Ammon's horn (tissue), 1 donor: ENCODE measurements at regions not wholly inside any gene's neighbourhood (a gene's known extent, or its start where the extent isn't known, plus 50 kb on each side); places are given as distances from the start of the nearest gene placed in this dataset.
A peak's percentile ranks its signal among the peaks of the same experiment; 100 is the strongest.

Source experiments
- DNase-seq: peaks from one replicate; pipeline ENCODE4 v3.0.0-alpha.2; 2016; ENCODE audit warnings: low spot score

- no peak for DNase-seq
Measured at GRCh38 chr19:28475525-28475924, 737.4 kb downstream of the UQCRFS1 start.

- DNase-seq: no peak
Measured at GRCh38 chr19:28472843-28473242, 740.1 kb downstream of the UQCRFS1 start.

DNA sequence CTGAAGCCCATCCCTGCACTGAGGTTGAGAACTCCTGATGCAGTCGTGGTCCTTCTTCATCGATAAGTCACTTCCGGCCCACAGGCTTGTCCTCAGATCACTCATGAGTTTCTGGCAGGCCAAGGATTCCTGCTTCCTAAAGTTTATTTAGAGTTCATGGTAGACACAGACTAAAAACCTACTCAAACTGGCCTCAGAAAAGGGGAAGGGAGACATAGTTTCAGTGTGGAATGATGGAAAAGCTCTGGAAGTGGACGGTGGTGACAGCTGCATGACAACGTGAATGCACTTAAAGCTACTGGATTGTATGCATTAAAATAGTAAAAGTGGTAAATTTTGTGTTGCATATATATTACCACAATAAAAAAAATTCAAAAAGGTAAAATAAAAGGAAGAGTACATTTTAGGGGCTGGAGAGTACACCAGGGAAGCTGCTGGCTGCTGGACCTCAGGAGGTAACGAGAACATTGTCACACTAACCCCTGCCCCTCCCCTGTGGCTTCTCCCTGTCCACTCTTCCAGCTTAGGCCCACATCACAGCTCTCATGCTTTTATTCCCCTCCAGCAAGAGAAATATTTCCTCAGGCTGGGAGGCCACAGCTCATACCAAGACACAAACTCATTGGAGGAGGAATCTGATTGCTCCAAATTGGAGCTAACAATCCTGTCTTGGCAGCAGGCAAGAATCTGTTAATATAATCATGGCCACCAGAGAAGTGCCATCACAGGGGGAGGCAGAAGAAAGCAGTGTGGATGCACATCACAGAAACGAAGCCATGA, 741.0 kb downstream of the UQCRFS1 start:
- no peak for DNase-seq

GRCh38 chr19:28469544-28469943, 743.4 kb downstream of the UQCRFS1 start:
- no peak for DNase-seq

GRCh38 chr19:28468701-28469459, 744.1 kb downstream of the UQCRFS1 start:
- DNase-seq: no peak

- peak; percentile 56 for DNase-seq
Measured at GRCh38 chr19:28466107-28467045, 746.6 kb downstream of the UQCRFS1 start.

- DNase-seq: no peak
Measured at GRCh38 chr19:28465371-28466086, 747.4 kb downstream of the UQCRFS1 start.

DNA sequence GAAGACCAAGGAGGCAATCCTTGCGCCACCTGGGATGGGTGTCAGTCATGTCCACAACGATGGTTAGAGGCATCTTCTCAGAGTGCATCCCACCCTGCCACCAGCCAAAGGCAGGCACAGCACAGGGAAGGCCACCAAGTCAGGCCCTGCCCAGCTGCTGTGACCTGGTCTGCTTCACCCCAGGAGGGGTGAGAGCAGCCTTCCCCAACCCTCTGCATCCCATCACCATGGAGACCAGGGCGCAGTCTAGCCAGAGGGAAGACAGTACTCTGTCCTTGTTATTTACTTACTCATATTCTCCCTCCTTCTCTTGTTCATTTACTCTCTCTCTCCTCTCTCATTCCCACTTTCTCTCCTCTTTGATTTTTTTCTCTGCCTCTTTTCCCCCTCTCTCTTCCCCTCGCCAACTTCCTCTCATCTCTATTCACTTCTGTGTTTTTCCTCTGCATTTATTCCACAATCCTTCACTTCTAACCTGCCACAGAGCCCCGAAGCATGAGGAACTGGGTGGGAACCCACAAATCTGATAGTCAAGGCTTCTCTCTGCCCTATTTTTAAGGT, 749.4 kb downstream of the UQCRFS1 start:
- no peak for DNase-seq

GRCh38 chr19:28457620-28458019, 755.3 kb downstream of the UQCRFS1 start:
- DNase-seq: no peak

DNA sequence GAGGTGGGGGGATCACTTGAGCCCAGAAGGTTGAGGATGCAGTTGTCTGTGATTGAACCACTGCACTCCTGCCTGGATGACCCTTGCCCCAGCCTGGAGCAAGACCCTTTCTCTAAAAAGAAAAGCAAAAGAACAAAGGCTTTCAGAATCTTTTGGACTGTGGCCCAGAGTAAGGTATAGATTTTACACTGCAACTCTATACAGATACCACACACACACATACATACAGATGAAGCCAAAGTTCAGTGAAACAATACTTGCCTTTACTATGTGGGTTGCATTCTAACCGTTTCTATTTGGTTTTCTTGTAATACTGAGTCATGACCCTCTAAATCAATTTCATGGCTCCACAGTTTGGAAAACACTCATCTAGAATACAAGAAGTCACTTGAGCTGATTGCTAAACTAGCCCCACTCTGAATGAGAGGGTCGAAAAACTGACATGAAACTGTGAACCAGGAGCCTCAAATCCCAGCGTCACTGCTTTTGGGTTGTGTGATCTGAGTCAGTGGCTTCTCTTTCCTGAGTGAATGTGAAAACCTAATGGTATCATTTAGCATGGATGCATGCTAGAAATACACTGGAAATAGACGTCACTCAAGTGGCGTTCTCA, 756.1 kb downstream of the UQCRFS1 start:
- no peak for DNase-seq

GRCh38 chr19:28456252-28456651, 756.7 kb downstream of the UQCRFS1 start:
- DNase-seq: no peak

DNA sequence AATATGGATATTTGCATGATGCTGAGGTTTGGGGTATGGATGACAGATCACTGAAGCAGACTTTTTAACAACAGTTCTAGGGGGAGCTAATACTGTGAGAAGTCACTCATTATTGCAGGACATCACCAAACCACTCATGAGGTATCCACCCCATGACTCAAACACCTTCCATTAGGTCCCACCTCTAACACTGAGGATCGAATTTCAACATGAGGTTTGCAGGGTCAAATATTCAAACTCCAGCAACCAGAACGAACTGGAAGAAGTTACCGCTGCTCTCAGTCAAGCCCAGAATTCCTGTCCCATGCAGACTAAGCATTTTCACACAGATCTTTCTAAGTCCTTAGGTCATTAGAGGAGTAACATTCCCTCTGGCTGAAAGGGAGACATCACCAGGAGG, 758.9 kb downstream of the UQCRFS1 start:
- DNase-seq: no peak

DNA sequence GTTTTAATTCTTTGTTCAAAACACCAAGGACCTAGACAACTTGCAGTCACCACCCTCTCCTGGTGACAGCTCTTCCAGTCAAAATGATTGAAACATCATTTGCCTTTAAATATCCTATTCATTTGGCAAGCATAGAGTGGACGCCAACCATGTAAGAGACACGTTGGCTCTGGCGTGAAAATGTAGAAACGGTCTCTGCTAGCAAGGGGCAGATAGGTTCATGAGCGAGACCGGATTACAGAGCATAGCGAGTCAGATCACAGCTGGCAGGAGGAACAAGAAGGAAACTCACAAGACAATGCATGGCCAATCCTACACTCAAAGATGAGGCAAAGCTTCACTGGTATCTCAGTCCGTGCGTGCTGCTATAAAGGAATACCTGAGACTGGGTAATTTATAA, 759.5 kb downstream of the UQCRFS1 start:
- no peak for DNase-seq

GRCh38 chr19:28449803-28450202, 763.1 kb downstream of the UQCRFS1 start:
- DNase-seq: no peak

GRCh38 chr19:28446511-28446910, 766.4 kb downstream of the UQCRFS1 start:
- DNase-seq: no peak

DNA sequence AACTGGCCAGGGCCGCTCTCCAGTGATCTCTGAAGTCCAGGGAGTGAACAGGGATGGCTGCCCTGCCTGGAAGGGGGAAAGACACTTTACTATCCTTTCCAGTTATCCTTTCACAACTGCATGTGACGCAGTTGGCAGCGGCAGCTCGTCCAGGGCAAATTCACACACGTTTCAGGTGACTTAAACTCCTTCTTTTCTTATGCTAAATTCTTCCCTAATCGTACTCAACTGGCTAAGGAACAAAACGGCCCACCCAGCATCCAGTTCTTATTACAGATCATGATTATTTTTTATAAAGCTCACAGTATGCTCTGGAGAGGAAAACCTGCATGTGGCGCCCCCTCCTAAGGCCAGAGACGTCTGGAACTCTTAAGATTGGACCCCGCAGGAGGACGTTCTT, 767.1 kb downstream of the UQCRFS1 start:
- DNase-seq: no peak

DNA sequence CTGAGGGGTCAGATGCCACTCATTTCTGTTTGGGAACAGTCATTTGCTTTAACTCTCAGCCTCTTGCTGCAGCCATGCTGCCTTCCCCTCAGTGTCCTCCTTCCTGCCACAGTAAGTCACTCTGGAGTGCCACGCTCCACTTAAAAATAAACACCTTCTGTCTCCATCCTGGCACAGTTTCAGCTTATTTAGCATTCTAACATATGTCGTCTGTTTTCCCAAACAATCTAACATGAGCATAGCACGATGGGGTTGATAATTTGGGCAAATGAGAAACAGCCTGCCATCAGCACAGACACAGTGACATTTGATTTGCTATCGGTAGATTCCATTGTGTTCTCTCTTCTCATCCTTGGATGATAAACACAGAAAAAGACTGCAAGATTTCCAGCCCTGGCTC, 768.6 kb downstream of the UQCRFS1 start:
- DNase-seq: peak; percentile 16

- DNase-seq: no peak
Measured at GRCh38 chr19:28443361-28443760, 769.6 kb downstream of the UQCRFS1 start.

DNA sequence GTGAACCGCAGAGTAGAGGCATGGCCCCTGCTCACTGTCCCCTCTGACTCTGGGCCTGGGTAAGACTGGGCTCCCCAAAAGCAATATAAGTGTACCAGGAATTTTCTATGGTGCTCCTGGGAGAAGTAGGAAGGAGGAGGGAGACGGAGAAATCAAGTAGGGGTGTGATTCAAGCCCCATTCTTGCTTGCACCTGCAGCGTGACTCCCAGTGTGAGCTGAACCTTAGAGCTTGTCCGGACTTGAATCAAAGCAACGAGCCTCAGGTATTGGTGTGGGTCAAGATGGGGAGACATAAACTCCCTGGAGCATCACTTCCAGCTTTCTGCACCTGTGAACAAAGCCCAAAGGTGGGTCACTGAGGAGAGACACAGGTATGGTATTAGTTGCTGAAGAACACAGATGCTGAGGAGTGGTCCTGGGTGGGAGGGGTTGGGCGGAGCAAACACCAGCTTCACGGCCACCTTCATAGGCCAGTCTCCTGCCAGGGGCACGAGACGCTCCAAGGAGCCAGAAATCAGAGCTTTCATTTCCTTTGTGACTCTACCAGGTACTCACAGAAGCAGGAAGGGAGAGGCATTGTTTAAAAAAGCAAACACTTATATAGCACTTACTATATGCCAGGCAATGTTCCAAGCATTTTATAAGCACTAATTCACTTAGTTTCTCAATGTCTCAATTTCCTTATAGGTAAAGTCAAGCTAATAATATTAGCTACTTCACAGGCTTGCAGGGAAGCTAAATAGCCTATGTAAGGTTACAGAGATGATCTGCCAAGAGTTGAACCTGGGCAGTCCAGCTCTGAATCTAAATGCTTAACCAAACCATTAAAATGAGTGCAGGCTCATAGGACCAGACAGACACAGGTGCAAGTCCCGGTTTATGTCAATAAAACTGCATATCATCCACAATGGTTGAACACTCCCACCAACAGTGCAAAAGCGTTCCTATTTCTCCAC, 775.3 kb downstream of the UQCRFS1 start:
- no peak for DNase-seq

GRCh38 chr19:28436320-28436719, 776.6 kb downstream of the UQCRFS1 start:
- DNase-seq: no peak
